H9 (cell line): ENCODE measurements at regions not wholly inside any gene's neighbourhood (a gene's known extent, or its start where the extent isn't known, plus 50 kb on each side); places are given as distances from the start of the nearest gene placed in this dataset.

Source experiments
- DNase-seq: peaks from one replicate; pipeline ENCODE4 v3.0.0-alpha.2; 2017
- H2AFZ ChIP-seq: one replicate; pipeline ENCODE4 v1.6.1; 2013; ENCODE audit warnings: mild to moderate bottlenecking, low read length, control low read depth, moderate library complexity
- H2AK5ac ChIP-seq: 2 replicates; pipeline ENCODE4 v1.6.1; 2013; ENCODE audit warnings: low read length, control low read depth, mixed read lengths; ENCODE audit not compliant: insufficient read length
- H2BK120ac ChIP-seq: one replicate; pipeline ENCODE4 v1.6.1; 2013; ENCODE audit warnings: low read depth, mild to moderate bottlenecking, low read length, control low read depth, inconsistent platforms; ENCODE audit not compliant: poor library complexity, severe bottlenecking
- H2BK12ac ChIP-seq: 2 replicates; pipeline ENCODE4 v1.6.1; 2013; ENCODE audit warnings: low read length, control low read depth, mixed read lengths, low read depth; ENCODE audit not compliant: insufficient read length
- H2BK15ac ChIP-seq: 2 replicates; pipeline ENCODE4 v1.6.1; 2013; ENCODE audit warnings: low read depth, low read length, control low read depth
- H2BK20ac ChIP-seq: one replicate; pipeline ENCODE4 v1.6.1; 2013; ENCODE audit warnings: low read depth, mild to moderate bottlenecking, low read length, control low read depth, inconsistent platforms; ENCODE audit not compliant: poor library complexity, severe bottlenecking
- H2BK5ac ChIP-seq: 2 replicates; pipeline ENCODE4 v1.6.1; 2013; ENCODE audit warnings: low read length, control low read depth, mixed read lengths; ENCODE audit not compliant: insufficient read length
- H3K14ac ChIP-seq: 2 replicates; pipeline ENCODE4 v1.6.1; 2013; ENCODE audit warnings: low read length, control low read depth; ENCODE audit not compliant: insufficient read depth
- H3K18ac ChIP-seq: 2 replicates; pipeline ENCODE4 v1.6.1; 2013; ENCODE audit warnings: low read depth, mild to moderate bottlenecking, mixed read lengths, low read length, control low read depth; ENCODE audit not compliant: insufficient read length
- H3K23ac ChIP-seq: 2 replicates; pipeline ENCODE4 v1.6.1; 2013; ENCODE audit warnings: low read length, control low read depth, mixed read lengths, low read depth; ENCODE audit not compliant: insufficient read length
- H3K23me2 ChIP-seq: 2 replicates; pipeline ENCODE4 v1.6.1; 2013; ENCODE audit warnings: low read depth, mild to moderate bottlenecking, mixed read lengths, low read length, control low read depth; ENCODE audit not compliant: insufficient read length, poor library complexity, severe bottlenecking
- H3K27ac ChIP-seq: 2 replicates; pipeline ENCODE4 v1.5.1; 2013; ENCODE audit warnings: low read length, control low read depth, mixed read lengths, low read depth; ENCODE audit not compliant: insufficient read length
- H3K27me3 ChIP-seq: 2 replicates; pipeline ENCODE4 v1.6.1; 2013; ENCODE audit warnings: low read length, control low read depth, inconsistent platforms; ENCODE audit not compliant: insufficient read depth
- H3K4ac ChIP-seq: 2 replicates; pipeline ENCODE4 v1.6.1; 2013; ENCODE audit warnings: low read depth, mild to moderate bottlenecking, control low read depth, inconsistent platforms, low read length, moderate library complexity
- H3K4me1 ChIP-seq: 2 replicates; pipeline ENCODE4 v1.6.1; 2013; ENCODE audit warnings: low read length, control low read depth, inconsistent platforms; ENCODE audit not compliant: insufficient read depth
- H3K4me2 ChIP-seq: 2 replicates; pipeline ENCODE4 v1.6.1; 2013; ENCODE audit warnings: low read length, control low read depth, mixed read lengths; ENCODE audit not compliant: insufficient read length, insufficient read depth
- H3K56ac ChIP-seq: 2 replicates; pipeline ENCODE4 v1.6.1; 2013; ENCODE audit warnings: low read depth, mild to moderate bottlenecking, mixed read lengths, low read length, control low read depth; ENCODE audit not compliant: insufficient read length
- H3K79me1 ChIP-seq: 2 replicates; pipeline ENCODE4 v1.6.1; 2013; ENCODE audit warnings: low read depth, mild to moderate bottlenecking, moderate library complexity, low read length, control low read depth, inconsistent platforms; ENCODE audit not compliant: insufficient read depth, poor library complexity, severe bottlenecking
- H3K79me2 ChIP-seq: 2 replicates; pipeline ENCODE4 v1.6.1; 2013; ENCODE audit warnings: low read length, control low read depth, inconsistent platforms; ENCODE audit not compliant: insufficient read depth
- H3K9ac ChIP-seq: 2 replicates; pipeline ENCODE4 v1.6.1; 2013; ENCODE audit warnings: low read length, control low read depth, mixed read lengths; ENCODE audit not compliant: insufficient read length; ENCODE audit errors: extremely low read depth
- H3K9me3 ChIP-seq: one replicate; pipeline ENCODE4 v1.6.1; 2013; ENCODE audit warnings: low read depth, low read length, inconsistent platforms; ENCODE audit not compliant: control insufficient read depth
- H3T11ph ChIP-seq: one replicate; pipeline ENCODE4 v1.6.1; 2013; ENCODE audit warnings: mild to moderate bottlenecking, low read length, control low read depth, inconsistent platforms
- H4K20me1 ChIP-seq: one replicate; pipeline ENCODE4 v1.6.1; 2013; ENCODE audit not compliant: control insufficient read depth, insufficient read length, insufficient read depth
- H4K5ac ChIP-seq: 2 replicates; pipeline ENCODE4 v1.6.1; 2013; ENCODE audit warnings: low read depth, mild to moderate bottlenecking, mixed read lengths, low read length, control low read depth; ENCODE audit not compliant: insufficient read length
- H4K8ac ChIP-seq: replicated peaks from 2 replicates; pipeline ENCODE4 v1.6.1; 2013; ENCODE audit warnings: low read length, control low read depth, mixed read lengths, low read depth; ENCODE audit not compliant: insufficient read length
- H4K91ac ChIP-seq: 2 replicates; pipeline ENCODE4 v1.6.1; 2013; ENCODE audit warnings: low read depth, mild to moderate bottlenecking, moderate library complexity, mixed read lengths, low read length, control low read depth; ENCODE audit not compliant: insufficient read length
- H3K27ac Mint-ChIP-seq, 3 experiments: 2 replicates in 2 of 3; 3 replicates in 1 of 3; pipeline ENCODE4 v1.8.0; 2020 to 2021; ENCODE audit warnings: mixed read lengths in 3 of 3, mild to moderate bottlenecking in 1 of 3, moderate library complexity in 1 of 3
- H3K27me3 Mint-ChIP-seq: 2 replicates; pipeline ENCODE4 v1.8.0; 2021; ENCODE audit warnings: low read depth, mild to moderate bottlenecking, moderate library complexity, mixed read lengths
- H3K36me3 Mint-ChIP-seq, 3 experiments: 2 replicates in 2 of 3; 3 replicates in 1 of 3; pipeline ENCODE4 v1.8.0; 2020 to 2021; ENCODE audit warnings: low read depth in 3 of 3, mixed read lengths in 3 of 3; ENCODE audit not compliant: insufficient read depth in 1 of 3
- H3K4me1 Mint-ChIP-seq, 2 experiments: 2 replicates each; pipeline ENCODE4 v1.8.0; 2020; ENCODE audit warnings: mixed read lengths in 2 of 2
- H3K4me3 Mint-ChIP-seq, 2 experiments: 2 replicates in 1 of 2; 3 replicates in 1 of 2; pipeline ENCODE4 v1.8.0; 2020 to 2021; ENCODE audit warnings: mild to moderate bottlenecking in 2 of 2, mixed read lengths in 2 of 2, moderate library complexity in 1 of 2
- H3K9me3 Mint-ChIP-seq, 2 experiments: 2 replicates in 1 of 2; 3 replicates in 1 of 2; pipeline ENCODE4 v1.8.0; 2020; ENCODE audit warnings: mild to moderate bottlenecking in 2 of 2, mixed read lengths in 2 of 2, moderate library complexity in 1 of 2
- CTCF ChIP-seq: fragments of 200-600 bp; sonication (generic); conservative IDR thresholded peaks from 3 replicates; pipeline ENCODE4 v1.8.0; 2021; ENCODE audit warnings: antibody characterized with exemption, mild to moderate bottlenecking

DNA sequence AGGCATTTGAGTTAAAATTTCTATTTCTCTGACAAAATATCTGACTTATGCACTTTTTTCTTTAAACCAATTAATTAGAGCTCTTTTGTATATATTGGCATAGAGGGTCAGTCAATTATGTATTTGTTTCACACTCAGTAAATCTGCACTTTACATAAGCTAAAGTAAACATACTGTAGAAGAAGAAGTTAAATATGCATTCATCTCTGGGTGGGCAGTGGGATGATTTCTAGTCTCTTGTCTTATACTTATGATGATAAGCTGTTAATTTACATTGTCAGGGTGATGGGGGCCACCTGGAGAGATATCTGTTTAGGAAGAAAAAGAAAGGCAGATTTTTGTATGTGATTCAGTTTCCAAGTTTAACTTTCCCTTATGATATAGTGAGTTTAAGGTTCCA is 330.8 kb downstream of the IPO8 start:
- no peak overlapping the region for H4K5ac ChIP-seq
- no peaks in the 10 kb centered on the region for H3K27me3 ChIP-seq
- no peak for TF ChIP-seq CTCF
- no peak overlapping the region for H4K91ac ChIP-seq
- no peak overlapping the region for H2AFZ ChIP-seq
- DNase-seq: no peak
- Mint-ChIP-seq H3K36me3 (peaks cover 0 to 15% (median 5%) of the 10 kb centered on the region in 3 experiments; a peak in 4 of 7 replicates), H3K4me1 (peaks cover 0 to 5% of the 10 kb centered on the region in 2 experiments; a peak in 1 of 4 replicates), H3K9me3 (peaks cover 19 to 33% of the 10 kb centered on the region in 2 experiments), H3K27ac (no peak overlapping the region), H3K27me3 (no peaks in the 10 kb centered on the region), H3K4me3 (no peak overlapping the region)
- no peak overlapping the region for H2AK5ac ChIP-seq
- H2BK5ac ChIP-seq: no peak overlapping the region
- no peak overlapping the region for H3K14ac ChIP-seq
- no peak overlapping the region for H3K4ac ChIP-seq
- no peak overlapping the region for H3K18ac ChIP-seq
- H3K79me1 ChIP-seq: no peaks in the 10 kb centered on the region
- no peaks in the 10 kb centered on the region for H3K9me3 ChIP-seq
- H2BK120ac ChIP-seq: no peak overlapping the region
- no peaks in the 10 kb centered on the region for H3K79me2 ChIP-seq
- H4K20me1 ChIP-seq: no peaks in the 10 kb centered on the region
- no peak overlapping the region for H4K8ac ChIP-seq
- H3K4me2 ChIP-seq: no peak overlapping the region
- H3K27ac ChIP-seq: no peak overlapping the region
- H2BK15ac ChIP-seq: no peak overlapping the region
- no peak overlapping the region for H3K23ac ChIP-seq
- no peak overlapping the region for H2BK20ac ChIP-seq
- no peak overlapping the region for H2BK12ac ChIP-seq
- no peak overlapping the region for H3K9ac ChIP-seq
- no peak overlapping the region for H3K56ac ChIP-seq
- H3K23me2 ChIP-seq: no peaks in the 10 kb centered on the region
- H3T11ph ChIP-seq: no peak overlapping the region
- no peaks in the 10 kb centered on the region for H3K4me1 ChIP-seq
